ENCODE measurements at regions not wholly inside any gene's neighbourhood (a gene's known extent, or its start where the extent isn't known, plus 50 kb on each side); places are given as distances from the start of the nearest gene placed in this dataset.

GRCh38 chr3:70726961-70727360, 414.5 kb upstream of the MDFIC2 start:
- no peak for TF ChIP-seq POLR2A (IDR thresholded peaks at IDR 0.05)
- no peak for TF ChIP-seq CTCF (IDR thresholded peaks at IDR 0.05)
- TF ChIP-seq POLR2AphosphoS5 (IDR thresholded peaks at IDR 0.05), result no peak
